ENCODE measurements at regions not wholly inside any gene's neighbourhood (a gene's known extent, or its start where the extent isn't known, plus 50 kb on each side); places are given as distances from the start of the nearest gene placed in this dataset.

DNA sequence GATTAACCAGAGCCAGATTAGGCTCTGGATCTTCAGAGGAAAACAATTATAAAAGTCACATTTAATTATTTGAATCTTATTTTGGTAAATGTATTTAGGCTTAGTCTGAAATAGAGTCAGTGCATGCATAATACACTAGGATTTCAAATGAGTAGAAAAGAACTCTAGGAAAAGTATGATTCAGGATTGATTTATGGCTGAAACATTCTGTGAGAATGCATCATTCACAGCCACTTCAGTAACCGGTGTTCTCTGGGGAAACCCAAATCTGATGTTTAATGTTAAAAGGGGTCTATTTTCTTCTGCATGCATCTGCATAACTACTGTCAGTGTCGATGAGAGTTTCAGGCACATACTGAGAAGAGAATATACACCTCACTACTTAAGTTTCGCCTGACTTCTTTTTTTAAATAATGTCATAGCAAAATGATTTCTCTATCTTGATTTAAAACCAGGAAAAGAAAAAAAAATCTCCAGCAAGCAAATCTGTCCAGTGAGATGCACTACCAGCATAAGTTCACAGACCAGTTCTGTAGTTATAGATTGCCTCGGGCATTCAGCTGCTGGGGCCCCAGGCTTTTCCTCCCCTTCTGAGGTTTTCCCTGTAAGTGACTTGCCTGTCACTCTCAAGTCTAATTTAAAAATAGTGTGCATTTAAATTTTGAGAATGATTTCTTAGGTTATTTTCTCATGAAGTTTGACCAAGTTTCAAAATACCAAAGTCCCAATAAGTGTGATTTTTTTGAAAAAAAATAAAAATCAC, 501.5 kb downstream of the NR4A2 start:
- TF ChIP-seq POLR2A (IDR thresholded peaks at IDR 0.05) = no peak
- TF ChIP-seq POLR2AphosphoS5 (IDR thresholded peaks at IDR 0.05; ENCODE audit: insufficient read depth in 1 of 2, low read depth in 1 of 2) = no peak
